Breast epithelium (tissue), 4 donors: ENCODE measurements at regions not wholly inside any gene's neighbourhood (a gene's known extent, or its start where the extent isn't known, plus 50 kb on each side); places are given as distances from the start of the nearest gene placed in this dataset.

Experiments used
- DNase-seq, 2 donors: peaks; one replicate each; pipeline ENCODE4 v3.0.0-alpha.2; 2019; ENCODE audit warnings: low spot score in 2 of 2
- H3K27ac ChIP-seq, 2 donors: fragments of 200-600 bp; sonication (generic) in 1 of 2; one replicate each; pipeline ENCODE4 v1.5.1; 2016 to 2019; ENCODE audit warnings: mild to moderate bottlenecking in 1 of 2
- H3K27me3 ChIP-seq, 2 donors: fragments of 200-600 bp; sonication (generic) in 1 of 2; one replicate each; pipeline versions ENCODE4 v1.5.1 to v1.6.0; 2017 to 2019; ENCODE audit warnings: control low read depth in 1 of 2, mild to moderate bottlenecking in 1 of 2
- H3K36me3 ChIP-seq: fragments of 200-600 bp; one replicate; pipeline ENCODE4 v1.5.1; 2019
- H3K4me1 ChIP-seq, 2 donors: fragments of 200-600 bp; sonication (generic); one replicate each; pipeline ENCODE4 v1.5.1; 2016 to 2019; ENCODE audit warnings: control low read depth in 1 of 2
- H3K4me3 ChIP-seq, 3 donors: fragments of 200-600 bp; sonication (generic); 1 replicate in 2 of 3; 2 replicates in 1 of 3; pipeline ENCODE4 v1.5.1; 2016 to 2019; ENCODE audit warnings: mild to moderate bottlenecking in 3 of 3, moderate library complexity in 2 of 3
- H3K9me3 ChIP-seq, 2 donors: fragments of 200-600 bp; sonication (generic) in 1 of 2; one replicate each; pipeline ENCODE4 v1.5.1; 2016 to 2019; ENCODE audit warnings: control low read depth in 1 of 2
- POLR2A ChIP-seq: fragments of 450-650 bp; IDR thresholded peaks from one replicate; pipeline ENCODE4 v1.6.1; 2016; ENCODE audit warnings: antibody characterized with exemption, mild to moderate bottlenecking, moderate library complexity
- POLR2AphosphoS5 ChIP-seq, 3 donors: sonication (generic); formaldehyde crosslinking; IDR thresholded peaks; one replicate each; pipeline ENCODE4 v1.6.1; 2017; ENCODE audit warnings: antibody characterized with exemption in 3 of 3
- intact Hi-C: fragments of 100-400 bp; cut with DNase I; formaldehyde crosslinking; loops from one replicate; pipeline ENCODE4 v1.15.1; 2023; ENCODE audit warnings: low total_unique reads
- TF ChIP-seq, protein P1 (sequence below), 3 donors: fragments of 450-650 bp; IDR thresholded peaks; one replicate each; pipeline ENCODE4 v1.5.1; 2016 to 2017; ENCODE audit warnings: antibody characterized with exemption in 3 of 3, mild to moderate bottlenecking in 3 of 3, moderate library complexity in 3 of 3

DNA sequence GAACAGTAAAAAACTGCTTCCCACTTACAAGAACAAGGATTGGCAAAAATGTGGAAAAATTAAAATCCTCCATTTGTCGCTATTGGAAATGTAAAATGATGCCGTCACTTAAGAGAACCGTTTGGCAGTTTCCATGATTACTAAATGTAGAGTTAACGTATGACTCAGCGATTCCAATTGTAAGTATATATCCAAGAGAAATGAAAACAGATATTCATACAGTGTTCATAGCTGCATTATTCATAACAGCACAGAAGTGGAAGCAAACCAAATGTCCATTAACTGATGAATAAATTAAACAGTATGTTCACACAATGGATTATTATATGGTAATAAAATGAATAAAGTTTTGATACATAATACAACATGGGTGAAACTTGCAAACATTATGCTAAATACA, 971.0 kb downstream of the AMY1C start:
- Histone ChIP-seq H3K4me1 (no peaks in the 10 kb centered on the region), H3K27me3 (no peaks in the 10 kb centered on the region), H3K27ac (no peak overlapping the region), H3K4me3 (no peak overlapping the region), H3K9me3 (peaks cover 0 to 15% of the 10 kb centered on the region in 2 donors), H3K36me3 (no peaks in the 10 kb centered on the region)
- TF ChIP-seq, protein P1, sequence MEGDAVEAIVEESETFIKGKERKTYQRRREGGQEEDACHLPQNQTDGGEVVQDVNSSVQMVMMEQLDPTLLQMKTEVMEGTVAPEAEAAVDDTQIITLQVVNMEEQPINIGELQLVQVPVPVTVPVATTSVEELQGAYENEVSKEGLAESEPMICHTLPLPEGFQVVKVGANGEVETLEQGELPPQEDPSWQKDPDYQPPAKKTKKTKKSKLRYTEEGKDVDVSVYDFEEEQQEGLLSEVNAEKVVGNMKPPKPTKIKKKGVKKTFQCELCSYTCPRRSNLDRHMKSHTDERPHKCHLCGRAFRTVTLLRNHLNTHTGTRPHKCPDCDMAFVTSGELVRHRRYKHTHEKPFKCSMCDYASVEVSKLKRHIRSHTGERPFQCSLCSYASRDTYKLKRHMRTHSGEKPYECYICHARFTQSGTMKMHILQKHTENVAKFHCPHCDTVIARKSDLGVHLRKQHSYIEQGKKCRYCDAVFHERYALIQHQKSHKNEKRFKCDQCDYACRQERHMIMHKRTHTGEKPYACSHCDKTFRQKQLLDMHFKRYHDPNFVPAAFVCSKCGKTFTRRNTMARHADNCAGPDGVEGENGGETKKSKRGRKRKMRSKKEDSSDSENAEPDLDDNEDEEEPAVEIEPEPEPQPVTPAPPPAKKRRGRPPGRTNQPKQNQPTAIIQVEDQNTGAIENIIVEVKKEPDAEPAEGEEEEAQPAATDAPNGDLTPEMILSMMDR (IDR thresholded peaks at IDR 0.05), result no peak
- TF ChIP-seq POLR2AphosphoS5 (IDR thresholded peaks at IDR 0.05), result no peak
- no peak for TF ChIP-seq POLR2A
- intact Hi-C loops, result no loop called here
- no peak for DNase-seq

DNA sequence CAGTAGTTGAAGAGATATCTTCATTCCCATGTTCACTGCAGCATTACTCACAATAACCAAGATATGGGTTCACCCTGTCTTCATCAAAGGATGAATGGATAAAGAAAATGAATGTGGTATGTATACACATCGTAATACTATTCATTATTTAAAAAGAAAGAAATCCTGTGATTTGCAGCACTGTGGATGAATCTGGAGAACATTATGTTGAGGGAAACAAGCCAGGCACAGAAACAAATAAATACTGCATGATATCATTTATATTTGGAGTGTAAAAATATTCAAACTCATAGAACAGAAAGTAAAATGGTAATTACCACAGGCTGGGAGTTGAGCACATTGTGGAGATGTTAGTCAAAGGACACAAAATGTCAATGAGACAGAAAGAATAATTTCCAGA, 977.2 kb downstream of the AMY1C start:
- TF ChIP-seq POLR2A (no peak), POLR2AphosphoS5 (IDR thresholded peaks at IDR 0.05) (no peak)
- TF ChIP-seq, protein P1 (IDR thresholded peaks at IDR 0.05), result no peak
- DNase-seq, result no peak
- Histone ChIP-seq H3K27ac (no peak overlapping the region), H3K36me3 (no peaks in the 10 kb centered on the region), H3K9me3 (peaks cover 3 to 18% of the 10 kb centered on the region in 2 donors), H3K4me1 (no peaks in the 10 kb centered on the region), H3K4me3 (no peak overlapping the region), H3K27me3 (no peaks in the 10 kb centered on the region)
- intact Hi-C loops, result no loop called here

DNA sequence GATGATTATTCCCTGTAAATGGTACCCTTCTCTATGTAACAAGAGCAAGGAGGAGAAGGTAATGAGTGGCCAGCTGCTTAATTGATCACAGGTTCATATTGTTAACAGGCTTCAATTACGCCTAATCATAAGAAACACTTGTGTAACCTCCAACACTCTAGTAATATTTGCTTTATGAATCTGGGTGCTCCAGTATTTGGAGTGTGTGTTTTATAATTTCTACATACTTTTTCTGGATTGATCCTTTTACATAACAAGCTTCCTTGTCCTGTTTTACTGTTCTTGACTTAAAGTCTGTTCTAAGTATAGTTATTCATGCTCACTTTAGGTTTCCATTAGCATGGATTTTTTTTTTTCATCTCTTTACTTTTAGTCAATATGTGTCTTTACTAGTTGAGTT, 984.2 kb downstream of the AMY1C start:
- H3K4me1 ChIP-seq, result no peaks in the 10 kb centered on the region
- H3K4me3 ChIP-seq, result no peak overlapping the region
- DNase-seq, result no peak
- H3K27ac ChIP-seq, result no peak overlapping the region
- H3K27me3 ChIP-seq, result no peaks in the 10 kb centered on the region
- intact Hi-C loops, result no loop called here
- TF ChIP-seq, protein P1 (IDR thresholded peaks at IDR 0.05), result no peak
- TF ChIP-seq POLR2A, result no peak
- no peak for TF ChIP-seq POLR2AphosphoS5 (IDR thresholded peaks at IDR 0.05)
- no peaks in the 10 kb centered on the region for H3K9me3 ChIP-seq
- no peaks in the 10 kb centered on the region for H3K36me3 ChIP-seq

DNA sequence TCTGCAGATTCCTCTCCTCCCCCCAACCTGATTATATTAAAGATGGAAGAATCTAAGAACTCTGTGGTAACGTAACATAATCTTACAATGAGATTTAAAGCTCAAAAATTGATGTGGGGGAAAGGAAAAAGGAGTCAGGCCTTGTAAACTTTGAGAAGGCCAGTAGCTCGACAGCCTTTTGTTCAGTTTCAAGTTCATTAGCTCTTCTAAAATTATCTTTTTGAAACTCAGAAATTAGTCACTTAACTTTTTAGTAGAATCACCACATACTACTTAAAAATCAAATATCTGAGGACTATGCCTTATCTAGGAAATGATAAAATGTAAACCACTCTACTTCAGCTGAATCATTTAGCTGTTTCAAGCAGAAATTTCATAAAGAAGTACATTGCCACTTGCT, 996.2 kb downstream of the AMY1C start:
- intact Hi-C loops, result no loop called here
- no peaks in the 10 kb centered on the region for H3K9me3 ChIP-seq
- no peaks in the 10 kb centered on the region for H3K36me3 ChIP-seq
- no peak for DNase-seq
- TF ChIP-seq POLR2A (no peak), POLR2AphosphoS5 (IDR thresholded peaks at IDR 0.05) (no peak)
- TF ChIP-seq, protein P1 (IDR thresholded peaks at IDR 0.05), result no peak
- no peak overlapping the region for H3K27ac ChIP-seq
- H3K4me1 ChIP-seq, result no peaks in the 10 kb centered on the region
- H3K4me3 ChIP-seq, result no peak overlapping the region
- H3K27me3 ChIP-seq, result no peaks in the 10 kb centered on the region

DNA sequence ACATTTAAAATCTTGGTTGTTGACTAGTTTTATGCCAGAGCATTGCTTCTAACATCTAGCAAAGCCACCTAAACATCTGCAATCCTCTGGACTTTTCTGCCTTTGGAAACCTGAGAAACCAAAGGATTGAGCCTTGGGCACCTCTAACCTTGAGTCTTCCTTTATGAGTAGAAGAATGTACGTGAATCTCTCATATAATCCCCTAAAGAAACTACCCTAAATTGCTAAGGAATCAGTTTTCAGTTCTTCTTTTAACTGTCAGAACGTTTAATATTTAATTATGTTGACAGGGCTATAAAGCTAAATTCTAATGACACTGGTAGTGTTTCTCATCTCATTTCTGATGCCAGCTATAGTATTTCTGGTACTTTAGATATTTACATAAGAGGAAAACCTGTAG, 997.3 kb downstream of the AMY1C start:
- Histone ChIP-seq H3K4me1 (no peaks in the 10 kb centered on the region), H3K27ac (no peak overlapping the region), H3K27me3 (no peaks in the 10 kb centered on the region), H3K4me3 (no peak overlapping the region), H3K36me3 (no peaks in the 10 kb centered on the region), H3K9me3 (no peaks in the 10 kb centered on the region)
- intact Hi-C loops, result no loop called here
- DNase-seq, result no peak
- TF ChIP-seq, protein P1 (IDR thresholded peaks at IDR 0.05), result no peak
- no peak for TF ChIP-seq POLR2A
- no peak for TF ChIP-seq POLR2AphosphoS5 (IDR thresholded peaks at IDR 0.05)
